ENCODE measurements at regions not wholly inside any gene's neighbourhood (a gene's known extent, or its start where the extent isn't known, plus 50 kb on each side); places are given as distances from the start of the nearest gene placed in this dataset.

GRCh38 chr2:145569108-145569507 is 1049.2 kb upstream of the ZEB2 start:
- TF ChIP-seq KLF16 (tag by site-specific recombination; IDR thresholded peaks at IDR 0.05) (no peak), CTCF (tag by site-specific recombination; IDR thresholded peaks at IDR 0.05) (no peak), ZNF398 (tag by site-specific recombination; IDR thresholded peaks at IDR 0.05) (no peak), ZNF473 (tag by site-specific recombination; IDR thresholded peaks at IDR 0.05) (no peak), ZNF302 (tag by site-specific recombination; IDR thresholded peaks at IDR 0.05; ENCODE audit: low read depth) (no peak), TSHZ1 (tag by site-specific recombination; IDR thresholded peaks at IDR 0.05; ENCODE audit: borderline replicate concordance) (no peak), ZNF449 (tag by site-specific recombination; IDR thresholded peaks at IDR 0.05) (no peak), TCF7L2 (IDR thresholded peaks at IDR 0.05; ENCODE audit: borderline replicate concordance, low read depth, low read length) (no peak), ZNF514 (tag by site-specific recombination; IDR thresholded peaks at IDR 0.05) (no peak), ZBTB6 (tag by site-specific recombination; IDR thresholded peaks at IDR 0.05) (no peak), MEIS1 (CRISPR knock-in tag; IDR thresholded peaks at IDR 0.05; ENCODE audit: borderline replicate concordance) (no peak)

All from HEK293 (cell line).